SK-N-MC (cell line): ENCODE measurements at regions not wholly inside any gene's neighbourhood (a gene's known extent, or its start where the extent isn't known, plus 50 kb on each side); places are given as distances from the start of the nearest gene placed in this dataset.
"Not testable (repeated sequence)": the region's sequence is repeated elsewhere in the genome, so short reads cannot be mapped to it uniquely, and the experiment has no call there.

Experiments
- DNase-seq: peaks from one replicate; pipeline ENCODE4 v3.0.0-alpha.2; 2011; ENCODE audit warnings: low read depth, low spot score
- H3K27ac ChIP-seq: fragments of 200-600 bp; sonication (generic); 2 replicates; pipeline ENCODE4 v1.5.1; 2016; ENCODE audit warnings: mixed run types
- H3K36me3 ChIP-seq: fragments of 200-600 bp; sonication (generic); 2 replicates; pipeline ENCODE4 v1.6.1; 2017; ENCODE audit warnings: antibody characterized with exemption, low read length, mixed read lengths; ENCODE audit not compliant: insufficient read depth
- H3K4me3 ChIP-seq: fragments of 200-600 bp; sonication (generic); 2 replicates; pipeline ENCODE4 v1.5.1; 2016
- H3K9ac ChIP-seq: fragments of 200-600 bp; sonication (generic); 2 replicates; pipeline ENCODE4 v1.8.0; 2017; ENCODE audit warnings: mixed run types, mixed read lengths; ENCODE audit not compliant: insufficient read length
- H3K9me3 ChIP-seq: fragments of 200-600 bp; sonication (generic); 2 replicates; pipeline ENCODE4 v1.6.1; 2017; ENCODE audit warnings: low read depth, mild to moderate bottlenecking, antibody characterized with exemption, low read length, moderate library complexity, mixed read lengths

- not testable (repeated sequence) for H3K4me3 ChIP-seq, H3K9ac ChIP-seq, H3K9me3 ChIP-seq, DNase-seq, H3K36me3 ChIP-seq, H3K27ac ChIP-seq
Measured at GRCh38 chr2:87174454-87174853, 152.8 kb upstream of the PLGLB1 start.

- not testable (repeated sequence) for H3K27ac ChIP-seq, H3K9me3 ChIP-seq, H3K9ac ChIP-seq, DNase-seq, H3K36me3 ChIP-seq, H3K4me3 ChIP-seq
Measured at GRCh38 chr2:87183373-87183772, 161.7 kb upstream of the PLGLB1 start.

- H3K27ac ChIP-seq: not testable (repeated sequence)
Measured at GRCh38 chr2:87184260-87184659, 162.6 kb upstream of the PLGLB1 start.

GRCh38 chr2:87189214-87189613 lies 167.6 kb upstream of the PLGLB1 start:
- H3K27ac ChIP-seq, DNase-seq, H3K36me3 ChIP-seq, H3K9me3 ChIP-seq, H3K9ac ChIP-seq, H3K4me3 ChIP-seq: not testable (repeated sequence)

More at GRCh38 chr2:87184260-87184659, 162.6 kb upstream of the PLGLB1 start:
- not testable (repeated sequence) for H3K36me3 ChIP-seq, H3K9me3 ChIP-seq, H3K9ac ChIP-seq, H3K4me3 ChIP-seq, DNase-seq

- H3K36me3 ChIP-seq, DNase-seq, H3K27ac ChIP-seq, H3K9ac ChIP-seq, H3K4me3 ChIP-seq, H3K9me3 ChIP-seq: not testable (repeated sequence)
Measured at GRCh38 chr2:87193336-87193735, 171.7 kb upstream of the PLGLB1 start.

GRCh38 chr2:87194254-87194999 lies 172.8 kb upstream of the PLGLB1 start:
- not testable (repeated sequence) for DNase-seq, H3K4me3 ChIP-seq

GRCh38 chr2:87196720-87197388 lies 175.2 kb upstream of the PLGLB1 start:
- H3K36me3 ChIP-seq, DNase-seq, H3K9me3 ChIP-seq, H3K9ac ChIP-seq, H3K27ac ChIP-seq, H3K4me3 ChIP-seq: not testable (repeated sequence)

More at GRCh38 chr2:87194254-87194999, 172.8 kb upstream of the PLGLB1 start:
- H3K9ac ChIP-seq, H3K27ac ChIP-seq, H3K9me3 ChIP-seq, H3K36me3 ChIP-seq: not testable (repeated sequence)

GRCh38 chr2:87198422-87198821 lies 176.8 kb upstream of the PLGLB1 start:
- H3K9ac ChIP-seq, H3K27ac ChIP-seq, H3K36me3 ChIP-seq, H3K9me3 ChIP-seq, DNase-seq, H3K4me3 ChIP-seq: not testable (repeated sequence)

- H3K36me3 ChIP-seq, H3K4me3 ChIP-seq, H3K9ac ChIP-seq, DNase-seq, H3K27ac ChIP-seq, H3K9me3 ChIP-seq: not testable (repeated sequence)
Measured at GRCh38 chr2:87199228-87199627, 177.6 kb upstream of the PLGLB1 start.

- not testable (repeated sequence) for H3K36me3 ChIP-seq, H3K27ac ChIP-seq, H3K9ac ChIP-seq, H3K4me3 ChIP-seq, H3K9me3 ChIP-seq, DNase-seq
Measured at GRCh38 chr2:87204569-87205147, 183.0 kb upstream of the PLGLB1 start.

- H3K9ac ChIP-seq, H3K27ac ChIP-seq, H3K9me3 ChIP-seq, DNase-seq, H3K36me3 ChIP-seq, H3K4me3 ChIP-seq: not testable (repeated sequence)
Measured at GRCh38 chr2:87212938-87213337, 191.3 kb upstream of the PLGLB1 start.

GRCh38 chr2:87217005-87217404 lies 195.4 kb upstream of the PLGLB1 start:
- not testable (repeated sequence) for DNase-seq, H3K4me3 ChIP-seq, H3K36me3 ChIP-seq, H3K27ac ChIP-seq, H3K9ac ChIP-seq, H3K9me3 ChIP-seq

- not testable (repeated sequence) for H3K27ac ChIP-seq, H3K4me3 ChIP-seq, DNase-seq, H3K9ac ChIP-seq, H3K36me3 ChIP-seq, H3K9me3 ChIP-seq
Measured at GRCh38 chr2:87217741-87218410, 196.2 kb upstream of the PLGLB1 start.

- not testable (repeated sequence) for H3K27ac ChIP-seq, DNase-seq, H3K9ac ChIP-seq, H3K4me3 ChIP-seq, H3K9me3 ChIP-seq, H3K36me3 ChIP-seq
Measured at GRCh38 chr2:87220651-87221050, 199.0 kb upstream of the PLGLB1 start.
